H1 (cell line): ENCODE measurements at regions not wholly inside any gene's neighbourhood (a gene's known extent, or its start where the extent isn't known, plus 50 kb on each side); places are given as distances from the start of the nearest gene placed in this dataset.
"Not testable (repeated sequence)": the region's sequence is repeated elsewhere in the genome, so short reads cannot be mapped to it uniquely, and the experiment has no call there.

Experiments used
- CTCF ChIA-PET: fragments of 300-600 bp; sonication (Branson Sonifier 250); formaldehyde crosslinking; loops from one replicate; lab custom pipeline; 2021; ENCODE audit not compliant: partially characterized antibody; lab: Charles Lee
- POLR2A ChIA-PET: fragments of 300-600 bp; sonication (Branson Sonifier 250); formaldehyde crosslinking; loops from one replicate; lab custom pipeline; 2021; ENCODE audit warnings: inconsistent platforms; ENCODE audit not compliant: partially characterized antibody; lab: Charles Lee
- DNase-seq, 2 experiments: peaks; one replicate each; pipeline versions ENCODE4 v3.0.0 to v3.0.0-alpha.2; 2010 to 2022; ENCODE audit warnings: low spot score in 2 of 2, low read depth in 1 of 2, mixed read lengths in 1 of 2
- FAIRE-seq: peaks from 2 replicates; lab custom pipeline; 2011; peaks lifted over from hg19 to GRCh38; lab: Jason Lieb, UNC
- H2AFZ ChIP-seq: 2 replicates; pipeline ENCODE4 v1.8.1; 2012; ENCODE audit warnings: low read length, inconsistent platforms
- H2AK5ac ChIP-seq: 2 replicates; pipeline ENCODE4 v1.6.1; 2013; ENCODE audit warnings: low read depth, low read length
- H2BK120ac ChIP-seq: replicated peaks from 2 replicates; pipeline ENCODE3; 2013; ENCODE audit warnings: low read depth, low read length, inconsistent platforms
- H2BK12ac ChIP-seq: 2 replicates; pipeline ENCODE4 v1.6.1; 2013; ENCODE audit warnings: low read depth, low read length
- H2BK15ac ChIP-seq: 2 replicates; pipeline ENCODE4 v1.6.1; 2013; ENCODE audit warnings: low read length
- H2BK20ac ChIP-seq: 2 replicates; pipeline ENCODE4 v1.6.1; 2013; ENCODE audit warnings: low read length
- H2BK5ac ChIP-seq: 2 replicates; pipeline ENCODE4 v1.6.1; 2013; ENCODE audit warnings: low read depth, low read length
- H3K14ac ChIP-seq: 2 replicates; pipeline ENCODE4 v1.6.1; 2013; ENCODE audit warnings: inconsistent platforms; ENCODE audit not compliant: insufficient read length
- H3K18ac ChIP-seq: 2 replicates; pipeline ENCODE4 v1.6.1; 2013; ENCODE audit warnings: low read length; ENCODE audit errors: extremely low read depth
- H3K23ac ChIP-seq: 2 replicates; pipeline ENCODE4 v1.6.1; 2013; ENCODE audit warnings: inconsistent platforms; ENCODE audit not compliant: insufficient read length
- H3K23me2 ChIP-seq: 2 replicates; pipeline ENCODE4 v1.6.1; 2013; ENCODE audit warnings: low read depth, low read length
- H3K27ac ChIP-seq: 2 replicates; pipeline ENCODE4 v1.6.1; 2011; ENCODE audit warnings: low read depth, low read length, inconsistent platforms
- H3K27me3 ChIP-seq, 4 experiments: replicated peaks in 1 of 4; 1 replicate in 1 of 4; 2 replicates in 3 of 4; pipeline versions ENCODE4 v1.6.1 to v1.8.1; 2011 to 2013; ENCODE audit warnings: low read length in 3 of 4, mild to moderate bottlenecking in 3 of 4, inconsistent platforms in 2 of 4, mixed read lengths in 2 of 4, moderate library complexity in 1 of 4; ENCODE audit not compliant: control insufficient read depth in 3 of 4, insufficient read depth in 3 of 4; ENCODE audit errors: extremely low read depth in 1 of 4
- H3K36me3 ChIP-seq, 4 experiments: 2 replicates each; pipeline versions ENCODE4 v1.6.1 to v1.8.1; 2011 to 2013; ENCODE audit warnings: mild to moderate bottlenecking in 4 of 4, low read length in 3 of 4, moderate library complexity in 2 of 4, control low read depth in 1 of 4, inconsistent platforms in 1 of 4; ENCODE audit not compliant: insufficient read depth in 4 of 4, control insufficient read depth in 2 of 4
- H3K4ac ChIP-seq: replicated peaks from 2 replicates; pipeline ENCODE3; 2013; ENCODE audit warnings: low read length, low read depth, mixed read lengths, inconsistent platforms; ENCODE audit not compliant: insufficient read length
- H3K4me1 ChIP-seq, 4 experiments: replicated peaks in 1 of 4; 1 replicate in 1 of 4; 2 replicates in 3 of 4; pipeline versions ENCODE4 v1.6.1 to v1.8.1; 2011 to 2013; ENCODE audit warnings: low read length in 3 of 4, inconsistent platforms in 2 of 4, mixed read lengths in 1 of 4; ENCODE audit not compliant: insufficient read depth in 4 of 4, control insufficient read depth in 3 of 4
- H3K4me2 ChIP-seq, 2 experiments: 2 replicates each; pipeline versions ENCODE4 v1.6.1 to v1.8.1; 2011 to 2013; ENCODE audit warnings: low read depth in 2 of 2, low read length in 2 of 2, control low read depth in 1 of 2, inconsistent platforms in 1 of 2, mild to moderate bottlenecking in 1 of 2; ENCODE audit not compliant: insufficient read depth in 1 of 2
- H3K4me3 ChIP-seq, 4 experiments: fragments of 200-600, 300-600 bp in 1 of 4; sonication (generic), shearing (Covaris generic), sonication (Bioruptor Twin) in 1 of 4; 2 replicates each; pipeline versions ENCODE4 v1.5.1 to v1.8.1; 2011 to 2016; ENCODE audit warnings: low read length in 4 of 4, low read depth in 3 of 4, control low read depth in 2 of 4, inconsistent platforms in 2 of 4, mild to moderate bottlenecking in 2 of 4, mixed read lengths in 1 of 4, moderate library complexity in 1 of 4; ENCODE audit not compliant: insufficient read depth in 2 of 4; ENCODE audit errors: extremely low read depth in 1 of 4
- H3K56ac ChIP-seq: replicated peaks from 2 replicates; pipeline ENCODE3; 2013; ENCODE audit warnings: low read depth, mild to moderate bottlenecking, mixed read lengths, low read length, inconsistent platforms; ENCODE audit not compliant: insufficient read length
- H3K79me1 ChIP-seq: 2 replicates; pipeline ENCODE4 v1.6.1; 2013; ENCODE audit warnings: low read depth, low read length, control low read depth
- H3K79me2 ChIP-seq, 2 experiments: 2 replicates each; pipeline versions ENCODE4 v1.6.1 to v1.8.1; 2012 to 2013; ENCODE audit warnings: low read length in 2 of 2, mild to moderate bottlenecking in 2 of 2, inconsistent platforms in 1 of 2; ENCODE audit not compliant: insufficient read depth in 2 of 2, control insufficient read depth in 1 of 2
- H3K9ac ChIP-seq, 4 experiments: replicated peaks in 1 of 4; 1 replicate in 1 of 4; 2 replicates in 3 of 4; pipeline versions ENCODE4 v1.6.1 to v1.8.1; 2011 to 2013; ENCODE audit warnings: low read depth in 3 of 4, low read length in 3 of 4, control low read depth in 2 of 4, mild to moderate bottlenecking in 2 of 4, moderate library complexity in 2 of 4, inconsistent platforms in 1 of 4; ENCODE audit errors: extremely low read depth in 1 of 4
- H3K9me3 ChIP-seq, 2 experiments: 2 replicates each; pipeline versions ENCODE4 v1.6.1 to v1.8.1; 2012 to 2013; ENCODE audit warnings: mild to moderate bottlenecking in 2 of 2, moderate library complexity in 2 of 2, control low read depth in 1 of 2, inconsistent platforms in 1 of 2, low read depth in 1 of 2, low read length in 1 of 2, mixed read lengths in 1 of 2; ENCODE audit not compliant: insufficient read depth in 2 of 2
- H4K20me1 ChIP-seq, 2 experiments: replicated peaks in 1 of 2; 2 replicates each; pipeline versions ENCODE3 to v1.8.1; 2011 to 2013; ENCODE audit warnings: inconsistent platforms in 2 of 2, low read length in 2 of 2, mild to moderate bottlenecking in 1 of 2; ENCODE audit not compliant: insufficient read depth in 2 of 2, control insufficient read depth in 1 of 2
- H4K5ac ChIP-seq: 2 replicates; pipeline ENCODE4 v1.6.1; 2013; ENCODE audit warnings: low read length, low read depth, mixed read lengths, inconsistent platforms; ENCODE audit not compliant: insufficient read length
- H4K8ac ChIP-seq: 2 replicates; pipeline ENCODE4 v1.8.0; 2013; ENCODE audit warnings: mild to moderate bottlenecking, moderate library complexity, low read length, inconsistent platforms; ENCODE audit not compliant: insufficient read depth; ENCODE audit errors: extremely low read depth
- H4K91ac ChIP-seq: replicated peaks from 2 replicates; pipeline ENCODE3; 2013; ENCODE audit warnings: low read length, mixed read lengths, inconsistent platforms; ENCODE audit not compliant: insufficient read length
- CTBP2 ChIP-seq: IDR thresholded peaks from 2 replicates; pipeline ENCODE4 v1.7.0; 2011; ENCODE audit warnings: borderline replicate concordance, mild to moderate bottlenecking, moderate library complexity, mixed read lengths, low read length; ENCODE audit not compliant: insufficient read depth, insufficient read length
- WGBS, 2 experiments: shearing (Covaris generic) in 1 of 2; methylation state at CpG; one replicate each; pipeline versions ENCODE4 v1.1.6 to v1.1.7; 2013 to 2015; ENCODE audit warnings: low lambda C conversion rate in 2 of 2, mixed read lengths in 2 of 2, inconsistent platforms in 1 of 2, low coverage in 1 of 2, missing lambda C conversion rate in 1 of 2; ENCODE audit not compliant: insufficient replicate concordance in 2 of 2, insufficient coverage in 1 of 2, insufficient read length in 1 of 2; ENCODE audit errors: extremely low coverage in 1 of 2, missing lambda C conversion rate in 1 of 2; 5-methylcytosine and 5-hydroxymethylcytosine counted together

DNA sequence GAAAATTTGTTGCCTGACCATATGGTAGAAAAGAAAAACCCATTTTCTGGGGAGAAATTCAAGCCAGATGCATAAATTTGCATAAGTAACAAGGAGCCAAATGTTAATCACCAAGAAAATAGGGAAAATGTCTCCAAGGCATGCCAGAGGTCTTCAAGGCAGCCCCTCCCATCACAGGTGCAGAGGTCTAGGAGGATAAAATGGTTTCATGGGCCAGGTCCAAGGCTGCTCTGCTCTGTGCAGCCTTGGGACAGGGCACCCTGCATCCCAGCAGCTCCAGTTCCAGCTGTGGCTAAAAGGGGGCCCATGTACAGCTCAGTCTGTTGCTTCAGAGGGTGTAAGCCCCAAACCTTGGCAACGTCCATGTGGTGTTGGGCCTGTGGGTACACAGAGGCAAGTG, 200.0 kb downstream of the LARP7 start (continued):
- no peak for TF ChIP-seq CTBP2

DNA sequence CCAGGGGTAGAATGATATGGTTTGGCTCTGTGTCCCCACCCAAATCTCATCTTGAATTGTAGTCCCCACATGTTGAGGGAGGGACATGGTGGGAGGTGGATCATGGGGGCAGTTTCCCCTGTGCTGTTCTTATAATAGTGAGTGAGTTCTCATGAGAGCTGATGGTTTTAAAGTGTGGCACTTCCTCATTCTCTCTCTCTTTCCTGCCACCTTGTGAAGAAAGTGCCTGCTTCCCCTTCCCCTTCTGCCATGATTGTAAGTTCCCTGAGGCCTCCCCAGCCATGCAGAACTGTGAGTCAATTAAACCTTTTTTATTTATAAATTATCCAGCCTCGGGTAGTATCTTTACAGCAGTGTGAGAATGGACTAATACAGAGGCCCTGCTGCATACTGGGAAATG, 201.1 kb downstream of the LARP7 start:
- not testable (repeated sequence) for H4K8ac ChIP-seq, H2BK5ac ChIP-seq, H3K27ac ChIP-seq, H3K36me3 ChIP-seq, FAIRE-seq, H3K79me1 ChIP-seq, H4K5ac ChIP-seq, DNase-seq, H2BK12ac ChIP-seq, H3K9me3 ChIP-seq, H3K4me1 ChIP-seq, H3K14ac ChIP-seq, H3K4me3 ChIP-seq, H2AFZ ChIP-seq, H4K20me1 ChIP-seq, H3K23me2 ChIP-seq, H3K79me2 ChIP-seq, H2AK5ac ChIP-seq, H3K18ac ChIP-seq, H2BK15ac ChIP-seq, H3K9ac ChIP-seq, H3K4ac ChIP-seq, H2BK20ac ChIP-seq, H3K23ac ChIP-seq, H3K27me3 ChIP-seq, H3K56ac ChIP-seq, H2BK120ac ChIP-seq, H4K91ac ChIP-seq, H3K4me2 ChIP-seq
- WGBS, 2 experiments, result 100% methylated on average over 1 of the region's 1 CpG; no CpG with 5 or more reads in 1 of the 2 experiments
- ChIA-PET CTCF (interaction anchor here (0.7 kb wide), 1 partner anchor 15 kb away, joined by 3 read pairs; no protein-coding TSS in a partner anchor), POLR2A (interaction anchor here (1.2 kb wide), 1 partner anchor 17 kb away, joined by 4 read pairs; no protein-coding TSS in a partner anchor)
